ENCODE measurements at regions not wholly inside any gene's neighbourhood (a gene's known extent, or its start where the extent isn't known, plus 50 kb on each side); places are given as distances from the start of the nearest gene placed in this dataset.

DNA sequence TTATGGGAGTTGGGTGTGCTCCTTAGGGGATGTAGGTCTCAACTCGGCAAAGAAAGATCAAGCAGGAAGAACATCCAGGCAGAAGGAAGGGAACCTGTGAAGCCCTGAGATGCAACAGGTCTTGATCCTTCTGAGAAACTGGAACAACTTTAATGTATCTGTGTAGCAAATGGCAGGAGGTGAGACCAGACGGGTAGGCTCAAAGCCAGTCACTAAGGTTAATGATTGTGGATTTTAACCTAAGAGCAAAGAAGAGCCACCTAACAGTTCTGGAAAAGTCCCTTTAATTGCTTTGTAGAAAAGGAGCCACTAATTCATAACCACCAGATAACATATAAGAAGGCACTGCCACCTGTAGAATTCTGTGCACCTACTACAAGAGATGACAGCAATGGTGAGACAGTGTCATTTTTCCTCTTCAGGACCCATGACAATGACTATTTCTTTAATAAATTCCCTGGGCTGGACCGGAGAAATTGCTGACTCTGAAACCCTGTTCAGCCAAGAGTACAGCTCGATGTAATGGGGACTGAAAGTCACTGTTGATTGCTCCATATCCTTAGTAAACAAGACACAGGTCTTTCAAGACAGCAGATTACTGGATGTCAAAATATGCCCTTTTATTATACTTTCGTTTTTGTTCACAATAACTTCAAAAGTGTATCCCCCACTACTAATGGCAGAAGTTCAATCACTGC is 326.2 kb downstream of the CBLN4 start:
- TF ChIP-seq CTCF (IDR thresholded peaks at IDR 0.05; ENCODE audit: low read depth, low read length) = no peak
- DNase-seq (ENCODE audit: low read depth in 1 of 2, low spot score in 1 of 2) = no peak
- Histone ChIP-seq H3K27ac (no peak overlapping the region), H3K4me1 (ENCODE audit: low read depth) (no peaks in the 10 kb centered on the region), H3K27me3 (no peaks in the 10 kb centered on the region), H3K4me3 (no peak overlapping the region), H3K36me3 (no peaks in the 10 kb centered on the region), H3K9me3 (ENCODE audit: low read depth) (no peaks in the 10 kb centered on the region)

DNA sequence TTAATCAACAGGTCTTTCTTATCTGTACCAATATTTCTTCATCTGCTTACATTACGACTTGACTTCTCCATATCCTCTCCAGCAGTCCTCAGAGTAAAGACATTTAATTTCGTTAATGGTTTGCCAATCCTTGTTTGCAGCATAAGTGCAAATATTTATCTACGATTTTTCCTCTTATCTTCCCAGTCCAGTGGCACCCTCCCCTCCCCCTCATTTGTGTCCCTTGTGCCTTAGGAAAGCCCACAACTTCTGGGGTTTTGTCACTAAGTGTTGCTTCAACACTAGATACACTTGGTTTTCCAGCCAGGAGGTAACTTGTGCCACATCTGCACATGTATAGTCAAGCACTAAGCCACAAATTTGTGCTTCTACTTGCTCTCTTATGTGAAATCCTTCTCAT is 327.2 kb downstream of the CBLN4 start:
- no peak for DNase-seq (ENCODE audit: low read depth in 1 of 2, low spot score in 1 of 2)
- no peaks in the 10 kb centered on the region for H3K9me3 ChIP-seq (ENCODE audit: low read depth)
- H3K27me3 ChIP-seq = no peaks in the 10 kb centered on the region
- no peak for TF ChIP-seq CTCF (IDR thresholded peaks at IDR 0.05; ENCODE audit: low read depth, low read length)
- no peak overlapping the region for H3K27ac ChIP-seq
- no peak overlapping the region for H3K4me3 ChIP-seq
- no peaks in the 10 kb centered on the region for H3K4me1 ChIP-seq (ENCODE audit: low read depth)
- no peaks in the 10 kb centered on the region for H3K36me3 ChIP-seq

GRCh38 chr20:55677011-55677410 is 328.3 kb downstream of the CBLN4 start:
- no peak overlapping the region for H3K4me3 ChIP-seq
- no peaks in the 10 kb centered on the region for H3K27me3 ChIP-seq
- H3K9me3 ChIP-seq (ENCODE audit: low read depth) = no peaks in the 10 kb centered on the region
- no peak for DNase-seq (ENCODE audit: low read depth in 1 of 2, low spot score in 1 of 2)
- no peaks in the 10 kb centered on the region for H3K36me3 ChIP-seq
- no peak for TF ChIP-seq CTCF (IDR thresholded peaks at IDR 0.05; ENCODE audit: low read depth, low read length)
- H3K27ac ChIP-seq = no peak overlapping the region
- H3K4me1 ChIP-seq (ENCODE audit: low read depth) = no peaks in the 10 kb centered on the region

- no peaks in the 10 kb centered on the region for H3K36me3 ChIP-seq
- no peaks in the 10 kb centered on the region for H3K4me1 ChIP-seq (ENCODE audit: low read depth)
- DNase-seq (ENCODE audit: low read depth in 1 of 2, low spot score in 1 of 2) = no peak
- H3K9me3 ChIP-seq (ENCODE audit: low read depth) = no peaks in the 10 kb centered on the region
- H3K4me3 ChIP-seq = no peak overlapping the region
- TF ChIP-seq CTCF (IDR thresholded peaks at IDR 0.05; ENCODE audit: low read depth, low read length) = no peak
- H3K27ac ChIP-seq = no peak overlapping the region
- H3K27me3 ChIP-seq = no peaks in the 10 kb centered on the region
Measured at GRCh38 chr20:55676097-55676496, 329.2 kb downstream of the CBLN4 start.

DNA sequence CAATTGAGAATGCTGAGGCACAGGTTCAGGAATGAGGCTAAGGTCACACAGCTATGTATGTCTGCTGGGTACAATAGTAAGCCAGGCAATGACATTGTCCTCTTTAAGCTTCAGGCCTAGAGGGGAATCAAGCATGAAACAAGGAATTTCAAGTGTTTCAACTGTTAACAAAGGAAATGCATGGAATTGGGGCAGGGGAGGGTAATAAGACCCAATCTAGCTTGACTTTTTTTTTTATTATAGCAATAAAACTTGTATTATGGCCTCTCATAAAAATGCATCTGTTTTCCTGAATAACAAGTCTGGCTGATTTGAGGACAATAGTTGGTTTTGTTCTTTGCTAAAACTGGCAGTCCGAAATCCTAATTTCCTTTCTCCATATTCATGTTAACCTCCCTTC is 336.7 kb downstream of the CBLN4 start:
- H3K9me3 ChIP-seq (ENCODE audit: low read depth) = no peaks in the 10 kb centered on the region
- H3K4me1 ChIP-seq (ENCODE audit: low read depth) = no peaks in the 10 kb centered on the region
- no peaks in the 10 kb centered on the region for H3K36me3 ChIP-seq
- H3K27me3 ChIP-seq = no peaks in the 10 kb centered on the region
- TF ChIP-seq CTCF (IDR thresholded peaks at IDR 0.05; ENCODE audit: low read depth, low read length) = no peak
- no peak for DNase-seq (ENCODE audit: low read depth in 1 of 2, low spot score in 1 of 2)
- no peak overlapping the region for H3K27ac ChIP-seq
- no peak overlapping the region for H3K4me3 ChIP-seq
